Stimulated activated memory B cell treated with anti-CD40 and anti-IgM and Interleukin-4, amounts not matched to agents 10 μg/mL and 1 μg/mL and 100 μg/mL, for 72 hours (primary cell): ENCODE measurements at regions not wholly inside any gene's neighbourhood (a gene's known extent, or its start where the extent isn't known, plus 50 kb on each side); places are given as distances from the start of the nearest gene placed in this dataset.

Source experiments
- ATAC-seq: fragments of 150-1000 bp; cut with Tn5 transposase; 2 replicates; pipeline ENCODE4 v1.10.0; 2021
- H3K27ac Mint-ChIP-seq: one replicate; pipeline ENCODE4 v1.8.0; 2022; ENCODE audit warnings: mild to moderate bottlenecking, mixed read lengths
- H3K27me3 Mint-ChIP-seq: one replicate; pipeline ENCODE4 v1.8.0; 2022; ENCODE audit warnings: mixed read lengths
- H3K36me3 Mint-ChIP-seq: one replicate; pipeline ENCODE4 v1.8.0; 2022; ENCODE audit warnings: mixed read lengths
- H3K4me1 Mint-ChIP-seq: one replicate; pipeline ENCODE4 v1.8.0; 2022; ENCODE audit warnings: mixed read lengths
- H3K4me3 Mint-ChIP-seq: one replicate; pipeline ENCODE4 v1.8.0; 2022; ENCODE audit warnings: mild to moderate bottlenecking, moderate library complexity, mixed read lengths
- H3K9me3 Mint-ChIP-seq: one replicate; pipeline ENCODE4 v1.8.0; 2022; ENCODE audit warnings: mixed read lengths

DNA sequence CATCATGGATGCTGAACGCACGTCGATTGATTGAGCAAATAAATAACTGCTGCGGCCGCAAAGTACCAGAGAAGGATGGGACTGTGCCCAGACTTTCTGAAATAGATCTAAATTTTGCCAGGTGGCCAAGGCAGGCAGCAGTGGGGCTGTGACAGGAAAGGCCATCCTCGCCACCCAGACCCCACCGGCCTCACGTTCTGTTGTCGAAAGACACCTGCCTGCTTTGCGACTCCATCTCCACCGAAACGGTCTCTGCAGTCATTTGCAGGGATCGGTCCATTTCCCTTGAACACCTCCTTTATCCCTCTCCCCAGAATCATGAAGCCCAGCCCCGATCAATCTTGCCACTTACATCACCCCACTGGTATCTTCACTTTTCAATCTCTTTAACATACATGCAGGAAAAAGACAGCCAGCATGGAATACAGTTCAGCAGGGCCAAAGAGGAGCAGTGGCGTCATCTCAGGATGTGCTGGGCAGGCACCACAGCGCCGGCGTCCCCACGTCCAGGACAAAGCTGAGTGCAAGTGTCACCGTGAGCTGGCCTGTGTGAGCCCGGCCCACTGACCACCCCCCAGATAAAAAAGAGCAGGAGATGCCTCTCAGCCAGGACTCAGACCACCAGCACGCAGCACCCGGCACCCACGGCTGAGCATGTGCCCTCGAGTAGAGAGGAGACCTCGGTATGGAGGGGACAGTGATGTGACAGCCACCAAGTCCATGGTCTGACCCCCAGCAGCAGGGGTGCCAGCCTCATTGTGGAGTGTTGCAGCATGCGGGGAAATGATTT is 610.3 kb downstream of the TBC1D22A start:
- Mint-ChIP-seq H3K4me1 (no peaks in the 10 kb centered on the region), H3K9me3 (no peaks in the 10 kb centered on the region), H3K4me3 (no peak overlapping the region), H3K27ac (no peak overlapping the region), H3K36me3 (no peaks in the 10 kb centered on the region), H3K27me3 (peaks cover 48% of the 10 kb centered on the region)
- ATAC-seq = no peak

DNA sequence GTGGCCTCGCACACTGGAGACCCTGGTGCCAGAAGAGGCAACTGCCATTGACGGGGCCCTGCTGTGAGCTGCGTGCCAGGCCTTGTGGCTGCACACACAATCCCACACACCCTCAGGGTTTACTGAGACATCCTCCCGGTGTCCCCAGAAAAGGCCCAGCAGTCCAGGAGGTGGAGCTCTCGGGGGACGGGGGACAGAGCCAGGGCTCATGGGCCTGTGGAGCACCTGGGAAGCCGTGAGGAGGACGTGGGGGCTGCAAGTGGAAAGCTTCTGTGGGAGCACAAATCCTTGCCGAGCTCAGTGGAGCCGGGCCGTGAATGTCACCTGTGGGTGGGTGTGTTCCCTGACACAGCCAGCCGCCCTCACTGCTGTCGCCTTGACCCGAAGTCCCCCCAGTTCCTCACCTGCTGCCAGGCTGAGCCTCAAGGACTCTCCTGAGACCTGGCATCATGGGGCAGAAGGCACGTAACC is 609.7 kb downstream of the TBC1D22A start:
- no peak overlapping the region for H3K4me3 Mint-ChIP-seq
- no peak for ATAC-seq
- peaks cover 48% of the 10 kb centered on the region for H3K27me3 Mint-ChIP-seq
- H3K27ac Mint-ChIP-seq = no peak overlapping the region
- no peaks in the 10 kb centered on the region for H3K36me3 Mint-ChIP-seq
- H3K4me1 Mint-ChIP-seq = no peaks in the 10 kb centered on the region
- no peaks in the 10 kb centered on the region for H3K9me3 Mint-ChIP-seq

DNA sequence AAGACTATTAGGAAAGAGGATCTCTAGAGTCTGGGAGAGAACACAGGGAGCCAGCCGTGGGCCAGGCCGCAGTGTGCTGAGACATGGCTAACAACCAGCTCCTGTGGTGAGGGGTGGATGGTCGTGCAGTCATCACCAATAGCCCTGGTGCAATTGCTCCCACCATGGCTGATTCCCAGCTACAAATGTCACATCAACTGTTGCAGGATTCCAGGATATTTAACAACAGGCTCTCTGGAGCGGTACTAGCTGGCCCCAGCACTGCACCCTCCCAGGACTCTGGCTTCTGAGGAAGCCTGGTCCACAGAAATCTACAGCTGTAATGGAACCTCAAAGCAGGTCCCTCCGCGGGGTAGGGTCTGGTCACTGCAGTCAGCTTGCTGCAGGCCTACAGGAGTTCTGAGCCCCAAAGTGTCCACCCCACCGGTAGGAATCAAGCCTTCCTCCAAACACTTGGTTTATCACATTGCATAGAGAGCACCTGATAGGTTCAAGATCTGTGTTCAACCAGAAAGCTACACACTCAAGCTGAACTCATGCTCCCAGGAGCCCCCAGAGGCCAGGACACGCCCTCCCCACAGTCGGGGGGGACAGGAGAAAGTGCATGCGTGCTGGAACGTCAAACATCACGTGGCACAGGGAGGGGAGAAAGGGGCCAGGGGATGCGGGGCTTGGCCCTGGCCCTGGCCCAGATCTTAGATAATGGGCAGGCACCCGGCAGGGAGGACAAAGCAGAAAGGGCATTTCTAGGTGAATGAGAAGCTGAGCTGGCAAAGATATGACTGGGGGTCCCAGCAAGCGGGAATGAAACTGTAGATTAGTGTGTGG is 609.0 kb downstream of the TBC1D22A start:
- no peak for ATAC-seq
- Mint-ChIP-seq H3K4me1 (no peaks in the 10 kb centered on the region), H3K27me3 (peaks cover 48% of the 10 kb centered on the region), H3K27ac (no peak overlapping the region), H3K4me3 (no peak overlapping the region), H3K36me3 (no peaks in the 10 kb centered on the region), H3K9me3 (no peaks in the 10 kb centered on the region)

DNA sequence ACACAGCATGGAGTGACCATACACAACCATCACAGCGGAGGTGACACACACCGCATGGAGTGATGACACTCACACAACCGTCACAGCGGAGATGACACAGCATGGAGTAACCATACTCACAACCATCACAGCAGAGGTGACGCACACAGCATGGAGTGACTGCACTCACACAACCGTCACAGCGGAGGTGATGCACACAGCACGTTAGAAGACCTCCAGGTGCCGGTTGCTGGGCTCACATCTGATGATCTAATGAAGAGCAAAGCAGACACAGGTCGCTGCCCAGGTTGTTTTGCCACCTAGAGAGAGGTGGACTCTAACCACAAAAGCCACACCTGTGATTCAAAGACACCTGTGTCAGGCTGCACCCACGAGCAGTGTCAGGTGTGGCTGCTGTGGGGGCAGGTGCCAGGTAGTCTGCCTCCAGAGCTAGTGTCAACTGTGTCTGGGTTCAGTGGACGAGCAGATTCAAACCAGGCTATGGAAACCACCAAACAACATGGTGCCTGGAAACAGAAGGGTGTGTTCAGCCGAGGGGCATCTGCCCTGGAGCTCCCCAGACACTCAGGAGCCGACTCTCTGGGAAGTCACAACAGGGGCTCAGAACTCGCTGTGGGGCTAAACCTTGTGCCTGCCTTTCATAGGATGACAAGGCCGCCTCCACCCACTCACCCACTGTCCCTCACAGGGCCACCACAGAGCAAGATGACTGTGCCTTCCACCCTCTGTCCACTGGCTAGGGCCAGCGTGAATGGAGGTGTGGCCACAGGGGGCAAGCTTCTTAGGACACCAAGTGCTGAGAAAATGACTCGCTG is 608.2 kb downstream of the TBC1D22A start:
- Mint-ChIP-seq H3K4me1 (no peaks in the 10 kb centered on the region), H3K9me3 (no peaks in the 10 kb centered on the region), H3K36me3 (no peaks in the 10 kb centered on the region), H3K27ac (no peak overlapping the region), H3K4me3 (no peak overlapping the region), H3K27me3 (peaks cover 48% of the 10 kb centered on the region)
- ATAC-seq = no peak

DNA sequence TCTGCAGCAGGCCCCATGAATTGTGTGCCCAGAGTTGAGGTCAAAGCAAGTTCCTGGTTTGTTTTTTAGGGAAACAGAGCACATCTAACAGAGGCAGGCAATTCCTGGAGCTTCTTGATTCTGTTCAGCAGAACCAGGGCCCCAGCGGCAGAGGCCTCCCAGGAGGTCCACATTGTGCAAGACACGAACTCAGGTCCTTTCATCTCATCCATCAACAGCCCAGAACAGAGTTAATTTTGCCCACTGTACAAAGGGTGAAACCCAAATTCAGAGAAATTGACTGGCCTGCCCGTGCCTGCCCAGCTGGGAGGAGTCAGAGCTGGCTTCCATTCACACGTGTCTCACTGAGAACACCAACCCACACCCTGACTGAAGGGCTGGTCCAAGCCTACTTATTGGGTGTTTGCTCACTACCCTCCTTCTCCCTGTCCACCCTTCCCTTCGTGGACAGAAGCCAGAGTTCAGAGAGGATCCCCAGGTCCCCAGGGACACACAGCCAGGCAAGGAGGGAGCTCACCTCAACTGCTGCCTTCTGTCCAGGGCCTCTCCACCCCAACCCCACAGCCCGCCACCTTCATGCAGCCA is 607.1 kb downstream of the TBC1D22A start:
- no peak overlapping the region for H3K4me3 Mint-ChIP-seq
- H3K27me3 Mint-ChIP-seq = peaks cover 48% of the 10 kb centered on the region

DNA sequence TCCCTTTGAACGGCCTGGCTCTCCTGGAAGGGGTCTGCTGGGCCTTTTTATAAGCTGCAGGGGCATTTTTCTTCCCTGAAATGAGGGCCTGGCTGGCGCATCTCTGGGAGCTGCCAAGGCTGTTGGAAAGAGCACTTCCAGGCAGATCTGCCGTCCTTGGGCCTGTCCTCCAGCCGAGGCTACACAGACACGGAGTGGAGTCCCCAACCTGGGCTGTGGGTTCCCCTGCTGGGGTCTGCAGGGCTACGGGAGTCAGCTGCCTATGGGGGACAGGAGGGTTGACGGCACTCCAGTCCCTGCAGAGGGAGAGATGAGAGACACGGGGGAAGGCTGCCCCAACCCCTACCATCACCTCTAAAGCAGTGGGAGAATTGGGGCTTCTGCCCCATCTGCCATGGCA is 606.6 kb downstream of the TBC1D22A start:
- Mint-ChIP-seq H3K4me3 (no peak overlapping the region), H3K4me1 (no peaks in the 10 kb centered on the region), H3K27ac (no peak overlapping the region), H3K36me3 (no peaks in the 10 kb centered on the region), H3K27me3 (peaks cover 48% of the 10 kb centered on the region), H3K9me3 (peaks cover 5% of the 10 kb centered on the region)
- ATAC-seq = no peak

More for the DNA sequence above, 607.1 kb downstream of the TBC1D22A start:
- Mint-ChIP-seq H3K9me3 (peaks cover under 1% of the 10 kb centered on the region), H3K36me3 (no peaks in the 10 kb centered on the region), H3K27ac (no peak overlapping the region), H3K4me1 (no peaks in the 10 kb centered on the region)
- no peak for ATAC-seq

DNA sequence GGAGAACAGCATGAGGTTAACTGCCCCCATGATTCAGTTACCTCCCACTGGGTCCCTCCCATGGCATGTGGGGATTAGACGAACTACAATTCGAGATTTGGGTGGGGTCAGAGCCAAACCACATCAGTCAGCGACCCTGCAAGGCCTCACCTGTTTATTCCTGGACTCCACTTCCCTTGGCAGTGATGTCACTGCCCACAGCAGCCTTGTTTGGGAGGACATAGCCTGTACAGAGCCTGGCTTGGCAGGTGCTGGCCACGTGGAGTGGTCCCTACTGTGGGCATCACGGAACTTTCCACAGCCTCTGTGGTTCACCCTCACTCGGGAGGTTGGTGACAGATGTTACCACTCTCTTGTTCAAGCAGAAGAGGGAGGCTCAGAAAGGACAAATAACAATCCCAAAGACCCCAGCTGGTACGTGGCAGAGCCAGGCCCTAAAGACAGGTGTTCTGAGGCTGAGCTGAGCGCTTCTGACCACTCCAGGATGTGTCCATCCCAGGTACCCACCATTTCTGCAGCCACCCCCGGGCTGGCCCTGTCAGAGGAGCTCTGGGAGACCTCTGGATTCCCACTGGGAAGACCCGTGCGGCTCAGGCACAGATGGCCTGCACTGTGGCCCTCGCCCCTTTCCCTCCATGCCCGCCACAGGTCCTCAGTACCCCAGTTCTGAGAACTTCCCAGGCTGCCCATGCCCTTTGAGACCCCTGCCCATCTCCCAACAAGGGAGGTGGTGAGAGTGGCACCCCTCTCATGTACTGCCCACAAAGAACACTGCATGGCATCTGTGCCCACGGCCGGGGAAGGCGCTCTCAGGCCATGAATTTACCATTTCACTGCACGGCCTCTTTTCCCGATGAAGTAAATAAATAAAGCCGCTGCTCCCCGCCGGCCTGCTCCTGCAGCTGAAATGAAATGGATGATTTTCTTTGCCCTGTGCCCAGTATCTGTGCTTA is 605.8 kb downstream of the TBC1D22A start:
- ATAC-seq = no peak
- peaks cover 48% of the 10 kb centered on the region for H3K27me3 Mint-ChIP-seq

DNA sequence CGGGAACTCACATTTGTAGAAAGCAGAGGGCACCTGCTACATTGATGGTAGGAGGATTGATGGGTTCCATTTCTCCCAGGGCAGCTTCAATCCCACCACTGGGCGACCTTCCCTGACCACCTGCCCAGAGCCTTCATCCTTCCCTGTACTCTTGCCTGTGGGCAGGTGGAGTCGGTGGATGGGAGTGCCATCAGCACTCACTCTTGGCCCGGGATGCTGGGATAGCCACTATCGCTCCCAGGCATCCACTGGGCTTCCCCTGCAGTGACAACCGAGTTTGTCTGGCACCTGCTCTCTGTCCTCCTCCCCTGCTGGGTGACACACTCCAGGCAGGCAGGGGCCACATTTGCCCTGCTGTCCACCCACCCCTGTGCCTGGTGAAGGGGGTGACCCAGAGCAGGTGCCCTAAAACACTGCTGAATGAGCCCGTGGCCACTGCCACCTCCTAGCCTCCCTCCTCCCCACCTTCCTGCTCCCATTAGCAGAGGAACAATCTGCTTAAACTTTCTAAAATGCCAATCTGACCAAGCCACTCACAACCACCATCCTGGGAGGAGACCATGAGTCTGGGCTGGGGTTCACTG is 604.7 kb downstream of the TBC1D22A start:
- peaks cover 39% of the 10 kb centered on the region for H3K27me3 Mint-ChIP-seq
- no peak overlapping the region for H3K27ac Mint-ChIP-seq
- no peaks in the 10 kb centered on the region for H3K36me3 Mint-ChIP-seq

More for the DNA sequence above, 605.8 kb downstream of the TBC1D22A start:
- Mint-ChIP-seq H3K4me1 (no peaks in the 10 kb centered on the region), H3K27ac (no peak overlapping the region), H3K36me3 (no peaks in the 10 kb centered on the region), H3K9me3 (peaks cover 5% of the 10 kb centered on the region), H3K4me3 (no peak overlapping the region)

DNA sequence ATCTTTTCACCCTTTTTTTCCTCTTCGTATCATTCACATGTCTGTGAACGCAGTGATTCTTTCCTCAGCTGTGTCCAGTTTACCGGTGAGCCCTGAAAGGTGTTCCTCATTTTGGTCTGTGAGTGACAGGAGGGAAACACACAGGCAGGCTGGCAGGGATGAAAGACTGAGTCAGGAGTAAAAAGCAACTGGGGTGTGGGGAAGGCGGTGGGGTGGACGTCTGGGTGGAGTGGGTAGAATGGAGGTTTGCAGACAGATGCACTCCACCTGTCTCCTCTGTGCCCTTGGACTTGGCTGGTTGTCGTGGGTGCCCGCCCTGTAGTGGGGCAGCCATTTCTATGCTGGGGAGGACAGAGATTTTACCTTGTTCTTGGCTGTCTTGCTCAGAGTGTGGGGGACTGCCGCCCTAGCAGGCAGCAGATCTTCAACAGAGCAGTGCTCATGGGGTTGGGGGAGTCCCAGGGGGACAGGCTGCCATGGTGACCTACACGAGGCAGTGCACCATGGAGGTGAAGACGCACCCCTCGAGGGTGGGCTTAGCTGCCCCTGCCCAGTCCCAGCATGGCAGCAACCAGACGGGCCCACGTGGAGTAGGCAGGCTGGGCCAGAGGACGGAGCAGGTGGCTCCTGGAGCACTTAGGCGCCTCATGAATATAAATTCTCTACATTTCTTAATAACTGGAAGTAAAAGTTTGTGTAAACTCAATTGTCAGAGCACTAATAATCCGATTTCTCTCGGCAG is 603.7 kb downstream of the TBC1D22A start:
- Mint-ChIP-seq H3K36me3 (no peaks in the 10 kb centered on the region), H3K4me3 (no peak overlapping the region), H3K4me1 (no peaks in the 10 kb centered on the region), H3K27ac (no peak overlapping the region), H3K9me3 (peaks cover 7% of the 10 kb centered on the region), H3K27me3 (peaks cover 30% of the 10 kb centered on the region)
- no peak for ATAC-seq

More for the DNA sequence above, 604.7 kb downstream of the TBC1D22A start:
- no peak for ATAC-seq
- no peaks in the 10 kb centered on the region for H3K4me1 Mint-ChIP-seq
- H3K4me3 Mint-ChIP-seq = no peak overlapping the region
- H3K9me3 Mint-ChIP-seq = peaks cover 5% of the 10 kb centered on the region

DNA sequence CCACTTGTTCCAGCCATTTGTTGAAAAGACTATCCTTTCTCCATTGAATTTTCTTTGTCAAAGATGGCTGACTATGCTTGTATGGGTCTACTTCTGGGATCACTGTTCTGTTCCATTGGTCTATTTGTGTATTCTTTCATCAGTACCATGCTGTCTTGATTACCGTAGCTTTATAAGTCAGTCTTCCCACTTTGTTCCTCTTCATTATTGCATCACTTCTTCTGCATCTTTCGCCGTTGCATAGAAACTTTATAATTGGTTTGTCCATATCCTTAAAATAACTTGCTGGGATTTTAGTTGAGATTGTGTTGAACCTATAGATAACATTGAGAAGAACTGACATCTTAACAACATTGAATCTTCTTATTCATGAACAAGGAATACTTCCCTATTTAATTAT is 598.8 kb downstream of the TBC1D22A start:
- no peak for ATAC-seq
- H3K27me3 Mint-ChIP-seq = no peaks in the 10 kb centered on the region
- no peak overlapping the region for H3K4me3 Mint-ChIP-seq
- H3K36me3 Mint-ChIP-seq = no peaks in the 10 kb centered on the region
- H3K27ac Mint-ChIP-seq = no peak overlapping the region
- peaks cover 8% of the 10 kb centered on the region for H3K9me3 Mint-ChIP-seq
- H3K4me1 Mint-ChIP-seq = no peaks in the 10 kb centered on the region

DNA sequence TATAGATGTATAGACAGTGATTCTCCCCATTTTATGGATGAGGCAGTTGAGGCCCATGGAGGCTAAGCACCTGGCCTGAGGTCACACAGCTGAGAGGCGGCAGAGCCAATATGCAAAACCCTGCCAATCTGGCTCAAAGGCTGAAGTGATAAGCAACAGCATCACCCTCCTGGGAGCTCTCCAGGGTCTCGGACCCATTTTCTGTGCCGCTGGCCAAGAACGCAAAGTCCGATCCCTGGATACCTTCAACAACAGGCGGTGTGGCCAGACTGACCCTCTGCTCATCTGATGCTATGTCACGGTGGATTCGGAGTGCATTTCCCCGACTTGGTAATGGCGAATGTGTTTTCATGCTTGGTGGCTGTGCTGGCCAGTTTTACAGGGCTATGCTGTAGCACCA is 595.0 kb downstream of the TBC1D22A start:
- peaks cover 3% of the 10 kb centered on the region for H3K9me3 Mint-ChIP-seq
- no peak for ATAC-seq
- no peak overlapping the region for H3K27ac Mint-ChIP-seq
- no peak overlapping the region for H3K4me3 Mint-ChIP-seq
- H3K36me3 Mint-ChIP-seq = no peaks in the 10 kb centered on the region
- no peaks in the 10 kb centered on the region for H3K27me3 Mint-ChIP-seq
- H3K4me1 Mint-ChIP-seq = no peaks in the 10 kb centered on the region

DNA sequence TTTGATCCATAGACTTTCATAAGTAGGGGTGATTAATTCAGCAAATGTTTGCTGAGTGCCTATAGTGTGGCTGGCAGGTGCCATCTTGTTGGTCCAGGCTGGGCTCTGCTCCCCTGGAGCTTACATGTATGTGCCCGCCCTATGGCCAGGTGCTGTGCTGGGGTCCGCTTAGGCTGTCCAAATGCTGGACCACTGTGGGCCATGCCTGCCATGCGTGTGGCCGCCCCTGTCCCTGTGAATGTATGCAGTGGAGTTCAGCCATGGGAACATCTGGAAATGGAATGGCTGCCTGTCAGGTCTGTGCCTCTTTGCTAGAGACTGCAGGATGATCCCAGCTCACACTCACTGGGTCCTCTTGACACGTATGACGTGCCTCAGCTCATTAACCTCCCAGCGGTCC is 594.6 kb downstream of the TBC1D22A start:
- ATAC-seq = no peak
- no peaks in the 10 kb centered on the region for H3K4me1 Mint-ChIP-seq
- no peak overlapping the region for H3K27ac Mint-ChIP-seq
- peaks cover 3% of the 10 kb centered on the region for H3K9me3 Mint-ChIP-seq
- H3K27me3 Mint-ChIP-seq = no peaks in the 10 kb centered on the region
- H3K4me3 Mint-ChIP-seq = no peak overlapping the region
- H3K36me3 Mint-ChIP-seq = no peaks in the 10 kb centered on the region

DNA sequence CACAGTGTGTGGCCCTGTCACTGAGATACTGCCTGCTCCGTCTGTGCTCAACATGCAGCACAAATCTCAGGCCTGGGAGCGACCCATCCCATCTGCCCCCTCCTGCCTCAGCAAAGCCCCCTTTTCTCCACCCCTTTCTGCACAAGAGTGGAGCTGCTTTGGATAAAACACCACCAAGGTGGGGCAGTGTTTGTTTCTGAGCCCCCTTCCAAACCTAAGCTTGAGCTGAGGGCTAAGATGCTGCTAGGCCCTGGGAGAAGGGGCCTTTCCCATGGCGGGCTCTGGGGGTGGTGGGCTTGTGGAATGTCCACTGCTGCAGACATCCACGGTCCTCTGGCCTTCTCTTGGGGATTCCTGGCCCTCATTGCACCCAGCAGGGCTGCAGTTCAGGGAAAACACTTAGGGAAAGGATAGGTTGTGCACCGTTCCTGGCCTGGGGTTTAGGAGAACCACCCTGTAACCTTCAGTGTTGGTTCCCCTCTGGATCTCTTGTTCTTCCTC is 594.1 kb downstream of the TBC1D22A start:
- H3K27ac Mint-ChIP-seq = no peak overlapping the region
- no peak for ATAC-seq
- peaks cover 3% of the 10 kb centered on the region for H3K9me3 Mint-ChIP-seq
- no peak overlapping the region for H3K4me3 Mint-ChIP-seq
- H3K27me3 Mint-ChIP-seq = no peaks in the 10 kb centered on the region
- H3K4me1 Mint-ChIP-seq = no peaks in the 10 kb centered on the region
- no peaks in the 10 kb centered on the region for H3K36me3 Mint-ChIP-seq
